H9 (cell line): ENCODE measurements at regions not wholly inside any gene's neighbourhood (a gene's known extent, or its start where the extent isn't known, plus 50 kb on each side); places are given as distances from the start of the nearest gene placed in this dataset.

Source experiments
- DNase-seq: peaks from one replicate; pipeline ENCODE4 v3.0.0-alpha.2; 2017
- H2AFZ ChIP-seq: one replicate; pipeline ENCODE4 v1.6.1; 2013; ENCODE audit warnings: mild to moderate bottlenecking, low read length, control low read depth, moderate library complexity
- H2AK5ac ChIP-seq: 2 replicates; pipeline ENCODE4 v1.6.1; 2013; ENCODE audit warnings: low read length, control low read depth, mixed read lengths; ENCODE audit not compliant: insufficient read length
- H2BK120ac ChIP-seq: one replicate; pipeline ENCODE4 v1.6.1; 2013; ENCODE audit warnings: low read depth, mild to moderate bottlenecking, low read length, control low read depth, inconsistent platforms; ENCODE audit not compliant: poor library complexity, severe bottlenecking
- H2BK12ac ChIP-seq: 2 replicates; pipeline ENCODE4 v1.6.1; 2013; ENCODE audit warnings: low read length, control low read depth, mixed read lengths, low read depth; ENCODE audit not compliant: insufficient read length
- H2BK15ac ChIP-seq: 2 replicates; pipeline ENCODE4 v1.6.1; 2013; ENCODE audit warnings: low read depth, low read length, control low read depth
- H2BK20ac ChIP-seq: one replicate; pipeline ENCODE4 v1.6.1; 2013; ENCODE audit warnings: low read depth, mild to moderate bottlenecking, low read length, control low read depth, inconsistent platforms; ENCODE audit not compliant: poor library complexity, severe bottlenecking
- H2BK5ac ChIP-seq: 2 replicates; pipeline ENCODE4 v1.6.1; 2013; ENCODE audit warnings: low read length, control low read depth, mixed read lengths; ENCODE audit not compliant: insufficient read length
- H3K14ac ChIP-seq: 2 replicates; pipeline ENCODE4 v1.6.1; 2013; ENCODE audit warnings: low read length, control low read depth; ENCODE audit not compliant: insufficient read depth
- H3K18ac ChIP-seq: 2 replicates; pipeline ENCODE4 v1.6.1; 2013; ENCODE audit warnings: low read depth, mild to moderate bottlenecking, mixed read lengths, low read length, control low read depth; ENCODE audit not compliant: insufficient read length
- H3K23ac ChIP-seq: 2 replicates; pipeline ENCODE4 v1.6.1; 2013; ENCODE audit warnings: low read length, control low read depth, mixed read lengths, low read depth; ENCODE audit not compliant: insufficient read length
- H3K23me2 ChIP-seq: 2 replicates; pipeline ENCODE4 v1.6.1; 2013; ENCODE audit warnings: low read depth, mild to moderate bottlenecking, mixed read lengths, low read length, control low read depth; ENCODE audit not compliant: insufficient read length, poor library complexity, severe bottlenecking
- H3K27ac ChIP-seq: 2 replicates; pipeline ENCODE4 v1.5.1; 2013; ENCODE audit warnings: low read length, control low read depth, mixed read lengths, low read depth; ENCODE audit not compliant: insufficient read length
- H3K27me3 ChIP-seq: 2 replicates; pipeline ENCODE4 v1.6.1; 2013; ENCODE audit warnings: low read length, control low read depth, inconsistent platforms; ENCODE audit not compliant: insufficient read depth
- H3K4ac ChIP-seq: 2 replicates; pipeline ENCODE4 v1.6.1; 2013; ENCODE audit warnings: low read depth, mild to moderate bottlenecking, control low read depth, inconsistent platforms, low read length, moderate library complexity
- H3K4me1 ChIP-seq: 2 replicates; pipeline ENCODE4 v1.6.1; 2013; ENCODE audit warnings: low read length, control low read depth, inconsistent platforms; ENCODE audit not compliant: insufficient read depth
- H3K4me2 ChIP-seq: 2 replicates; pipeline ENCODE4 v1.6.1; 2013; ENCODE audit warnings: low read length, control low read depth, mixed read lengths; ENCODE audit not compliant: insufficient read length, insufficient read depth
- H3K56ac ChIP-seq: 2 replicates; pipeline ENCODE4 v1.6.1; 2013; ENCODE audit warnings: low read depth, mild to moderate bottlenecking, mixed read lengths, low read length, control low read depth; ENCODE audit not compliant: insufficient read length
- H3K79me1 ChIP-seq: 2 replicates; pipeline ENCODE4 v1.6.1; 2013; ENCODE audit warnings: low read depth, mild to moderate bottlenecking, moderate library complexity, low read length, control low read depth, inconsistent platforms; ENCODE audit not compliant: insufficient read depth, poor library complexity, severe bottlenecking
- H3K79me2 ChIP-seq: 2 replicates; pipeline ENCODE4 v1.6.1; 2013; ENCODE audit warnings: low read length, control low read depth, inconsistent platforms; ENCODE audit not compliant: insufficient read depth
- H3K9ac ChIP-seq: 2 replicates; pipeline ENCODE4 v1.6.1; 2013; ENCODE audit warnings: low read length, control low read depth, mixed read lengths; ENCODE audit not compliant: insufficient read length; ENCODE audit errors: extremely low read depth
- H3K9me3 ChIP-seq: one replicate; pipeline ENCODE4 v1.6.1; 2013; ENCODE audit warnings: low read depth, low read length, inconsistent platforms; ENCODE audit not compliant: control insufficient read depth
- H3T11ph ChIP-seq: one replicate; pipeline ENCODE4 v1.6.1; 2013; ENCODE audit warnings: mild to moderate bottlenecking, low read length, control low read depth, inconsistent platforms
- H4K20me1 ChIP-seq: one replicate; pipeline ENCODE4 v1.6.1; 2013; ENCODE audit not compliant: control insufficient read depth, insufficient read length, insufficient read depth
- H4K5ac ChIP-seq: 2 replicates; pipeline ENCODE4 v1.6.1; 2013; ENCODE audit warnings: low read depth, mild to moderate bottlenecking, mixed read lengths, low read length, control low read depth; ENCODE audit not compliant: insufficient read length
- H4K8ac ChIP-seq: replicated peaks from 2 replicates; pipeline ENCODE4 v1.6.1; 2013; ENCODE audit warnings: low read length, control low read depth, mixed read lengths, low read depth; ENCODE audit not compliant: insufficient read length
- H4K91ac ChIP-seq: 2 replicates; pipeline ENCODE4 v1.6.1; 2013; ENCODE audit warnings: low read depth, mild to moderate bottlenecking, moderate library complexity, mixed read lengths, low read length, control low read depth; ENCODE audit not compliant: insufficient read length
- H3K27ac Mint-ChIP-seq, 3 experiments: 2 replicates in 2 of 3; 3 replicates in 1 of 3; pipeline ENCODE4 v1.8.0; 2020 to 2021; ENCODE audit warnings: mixed read lengths in 3 of 3, mild to moderate bottlenecking in 1 of 3, moderate library complexity in 1 of 3
- H3K27me3 Mint-ChIP-seq: 2 replicates; pipeline ENCODE4 v1.8.0; 2021; ENCODE audit warnings: low read depth, mild to moderate bottlenecking, moderate library complexity, mixed read lengths
- H3K36me3 Mint-ChIP-seq, 3 experiments: 2 replicates in 2 of 3; 3 replicates in 1 of 3; pipeline ENCODE4 v1.8.0; 2020 to 2021; ENCODE audit warnings: low read depth in 3 of 3, mixed read lengths in 3 of 3; ENCODE audit not compliant: insufficient read depth in 1 of 3
- H3K4me1 Mint-ChIP-seq, 2 experiments: 2 replicates each; pipeline ENCODE4 v1.8.0; 2020; ENCODE audit warnings: mixed read lengths in 2 of 2
- H3K4me3 Mint-ChIP-seq, 2 experiments: 2 replicates in 1 of 2; 3 replicates in 1 of 2; pipeline ENCODE4 v1.8.0; 2020 to 2021; ENCODE audit warnings: mild to moderate bottlenecking in 2 of 2, mixed read lengths in 2 of 2, moderate library complexity in 1 of 2
- H3K9me3 Mint-ChIP-seq, 2 experiments: 2 replicates in 1 of 2; 3 replicates in 1 of 2; pipeline ENCODE4 v1.8.0; 2020; ENCODE audit warnings: mild to moderate bottlenecking in 2 of 2, mixed read lengths in 2 of 2, moderate library complexity in 1 of 2
- CTCF ChIP-seq: fragments of 200-600 bp; sonication (generic); conservative IDR thresholded peaks from 3 replicates; pipeline ENCODE4 v1.8.0; 2021; ENCODE audit warnings: antibody characterized with exemption, mild to moderate bottlenecking
- WGBS: extraction: QIAGEN DNeasy Blood & Tissue Kit; methylation state at CpG from one replicate; pipeline ENCODE4 v1.1.7; 2013; ENCODE audit warnings: missing lambda C conversion rate, low lambda C conversion rate, mixed read lengths; ENCODE audit not compliant: insufficient read length; ENCODE audit errors: extremely low coverage; 5-methylcytosine and 5-hydroxymethylcytosine counted together

- Histone ChIP-seq H3K9me3 (no peaks in the 10 kb centered on the region), H3K18ac (no peak overlapping the region), H2AFZ (no peak overlapping the region), H4K8ac (no peak overlapping the region), H3K27ac (no peak overlapping the region), H3K79me2 (no peaks in the 10 kb centered on the region), H3K27me3 (no peaks in the 10 kb centered on the region), H3K23me2 (no peaks in the 10 kb centered on the region), H3K4me2 (no peak overlapping the region), H3K4ac (no peak overlapping the region), H3K14ac (no peak overlapping the region), H2BK120ac (no peak overlapping the region), H4K20me1 (no peaks in the 10 kb centered on the region), H3T11ph (no peak overlapping the region), H3K4me1 (peaks cover 15% of the 10 kb centered on the region; the same call in 1 of the 2 replicates), H2BK12ac (no peak overlapping the region), H2BK15ac (no peak overlapping the region), H2BK5ac (no peak overlapping the region), H3K79me1 (no peaks in the 10 kb centered on the region), H2AK5ac (no peak overlapping the region), H2BK20ac (no peak overlapping the region), H4K5ac (no peak overlapping the region), H3K9ac (no peak overlapping the region), H3K23ac (no peak overlapping the region), H3K56ac (no peak overlapping the region), H4K91ac (no peak overlapping the region)
- Mint-ChIP-seq H3K9me3 (no peaks in the 10 kb centered on the region; a peak in 1 of 5 replicates), H3K4me1 (peaks cover 24 to 26% of the 10 kb centered on the region in 2 experiments), H3K36me3 (no peaks in the 10 kb centered on the region; a peak in 1 of 7 replicates), H3K27ac (no peak overlapping the region), H3K27me3 (no peaks in the 10 kb centered on the region), H3K4me3 (no peak overlapping the region)
- no peak for TF ChIP-seq CTCF
- WGBS: no CpG with 5 or more reads among the region's 2 CpGs
- no peak for DNase-seq
Observed at GRCh38 chr10:64112701-64113355, 591.6 kb downstream of the REEP3 start.
